ENCODE measurements at regions not wholly inside any gene's neighbourhood (a gene's known extent, or its start where the extent isn't known, plus 50 kb on each side); places are given as distances from the start of the nearest gene placed in this dataset.

DNA sequence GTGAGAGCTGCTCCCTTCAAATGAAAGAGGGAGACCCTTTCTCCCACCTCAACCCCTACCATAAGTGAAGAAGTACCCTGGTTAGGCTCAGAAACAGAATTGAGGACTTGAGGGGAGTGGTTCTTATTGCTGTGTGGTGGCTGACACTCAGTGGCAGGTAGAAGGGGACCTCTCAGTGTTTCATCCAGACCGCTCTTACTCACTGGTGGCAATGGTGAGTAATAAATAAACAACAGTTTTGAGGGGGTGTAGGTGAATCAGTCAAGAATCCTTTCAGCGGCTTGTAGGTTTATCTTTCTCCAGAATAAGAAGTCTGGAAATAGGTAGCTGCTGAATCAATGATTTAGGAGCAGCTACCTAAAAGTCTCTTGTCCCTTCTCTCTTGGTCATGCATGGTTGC lies 403.4 kb upstream of the B3GAT1 start:
- TF ChIP-seq, protein P1, sequence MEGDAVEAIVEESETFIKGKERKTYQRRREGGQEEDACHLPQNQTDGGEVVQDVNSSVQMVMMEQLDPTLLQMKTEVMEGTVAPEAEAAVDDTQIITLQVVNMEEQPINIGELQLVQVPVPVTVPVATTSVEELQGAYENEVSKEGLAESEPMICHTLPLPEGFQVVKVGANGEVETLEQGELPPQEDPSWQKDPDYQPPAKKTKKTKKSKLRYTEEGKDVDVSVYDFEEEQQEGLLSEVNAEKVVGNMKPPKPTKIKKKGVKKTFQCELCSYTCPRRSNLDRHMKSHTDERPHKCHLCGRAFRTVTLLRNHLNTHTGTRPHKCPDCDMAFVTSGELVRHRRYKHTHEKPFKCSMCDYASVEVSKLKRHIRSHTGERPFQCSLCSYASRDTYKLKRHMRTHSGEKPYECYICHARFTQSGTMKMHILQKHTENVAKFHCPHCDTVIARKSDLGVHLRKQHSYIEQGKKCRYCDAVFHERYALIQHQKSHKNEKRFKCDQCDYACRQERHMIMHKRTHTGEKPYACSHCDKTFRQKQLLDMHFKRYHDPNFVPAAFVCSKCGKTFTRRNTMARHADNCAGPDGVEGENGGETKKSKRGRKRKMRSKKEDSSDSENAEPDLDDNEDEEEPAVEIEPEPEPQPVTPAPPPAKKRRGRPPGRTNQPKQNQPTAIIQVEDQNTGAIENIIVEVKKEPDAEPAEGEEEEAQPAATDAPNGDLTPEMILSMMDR (conservative IDR thresholded peaks at IDR 0.05; ENCODE audit: low read depth, low read length): no peak
- no peak for DNase-seq (ENCODE audit: low read depth)
- H3K4me3 ChIP-seq (ENCODE audit: low read length): no peak overlapping the region

DNA sequence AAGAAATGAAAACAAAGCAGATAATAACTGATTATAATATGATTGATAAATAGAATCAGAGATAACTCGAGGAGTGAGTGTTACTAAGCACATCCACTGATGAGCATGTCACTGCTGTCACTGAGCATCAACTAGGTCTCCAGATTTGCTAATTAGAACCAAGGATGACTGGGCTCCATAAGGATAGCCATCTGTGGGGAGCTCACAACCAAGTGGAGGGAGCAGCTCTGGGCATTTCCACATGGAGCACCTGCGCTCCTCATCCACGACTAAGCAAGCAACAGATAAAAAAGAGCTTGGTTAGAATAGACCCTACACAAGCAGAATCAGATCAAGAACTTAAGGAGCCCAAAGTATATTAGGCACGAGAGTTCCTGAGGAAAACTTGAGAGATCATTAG lies 396.0 kb upstream of the B3GAT1 start:
- H3K4me3 ChIP-seq (ENCODE audit: low read length): no peak overlapping the region
- DNase-seq (ENCODE audit: low read depth): no peak
- TF ChIP-seq, protein P1 (conservative IDR thresholded peaks at IDR 0.05; ENCODE audit: low read depth, low read length): no peak

DNA sequence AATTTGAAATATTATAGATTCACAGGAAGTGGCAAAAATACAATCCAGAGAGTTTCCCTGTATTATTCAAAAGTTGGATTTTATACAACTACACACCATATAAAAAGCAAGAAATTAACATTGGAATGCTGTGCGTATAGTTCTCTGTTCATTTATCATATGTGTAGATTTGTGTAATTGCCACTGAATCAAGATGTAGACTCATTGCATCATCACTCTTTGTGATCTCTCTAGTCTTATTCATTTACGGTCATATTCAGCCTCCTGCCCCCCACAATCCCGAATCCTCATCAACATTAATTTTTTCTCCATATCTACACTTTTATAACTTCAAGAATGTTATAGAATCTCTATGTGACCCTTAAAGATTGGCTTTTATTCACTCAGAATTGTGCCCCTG lies 390.6 kb upstream of the B3GAT1 start:
- TF ChIP-seq, protein P1 (conservative IDR thresholded peaks at IDR 0.05; ENCODE audit: low read depth, low read length): no peak
- DNase-seq (ENCODE audit: low read depth): no peak
- no peak overlapping the region for H3K4me3 ChIP-seq (ENCODE audit: low read length)

DNA sequence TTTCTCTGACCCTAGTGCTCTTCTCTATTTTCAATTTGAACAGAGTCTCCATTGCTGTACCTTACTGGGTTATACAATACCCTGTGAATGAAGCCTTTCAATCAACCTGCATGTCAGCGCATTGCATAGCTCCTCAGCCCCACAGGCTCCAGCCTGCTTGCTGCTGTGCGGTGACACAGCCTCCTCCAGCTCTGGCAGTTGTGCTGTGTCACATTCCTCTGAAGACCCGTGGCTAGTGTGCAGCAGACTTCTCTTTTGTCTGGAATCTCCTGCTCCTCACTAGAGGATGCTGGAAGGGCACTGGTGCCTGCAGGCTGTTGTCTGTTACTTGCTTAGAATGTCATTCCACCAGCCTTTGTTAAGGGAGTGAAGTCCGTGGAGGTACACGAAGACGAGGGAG lies 390.1 kb upstream of the B3GAT1 start:
- DNase-seq (ENCODE audit: low read depth): no peak
- H3K4me3 ChIP-seq (ENCODE audit: low read length): no peak overlapping the region
- TF ChIP-seq, protein P1 (conservative IDR thresholded peaks at IDR 0.05; ENCODE audit: low read depth, low read length): no peak

DNA sequence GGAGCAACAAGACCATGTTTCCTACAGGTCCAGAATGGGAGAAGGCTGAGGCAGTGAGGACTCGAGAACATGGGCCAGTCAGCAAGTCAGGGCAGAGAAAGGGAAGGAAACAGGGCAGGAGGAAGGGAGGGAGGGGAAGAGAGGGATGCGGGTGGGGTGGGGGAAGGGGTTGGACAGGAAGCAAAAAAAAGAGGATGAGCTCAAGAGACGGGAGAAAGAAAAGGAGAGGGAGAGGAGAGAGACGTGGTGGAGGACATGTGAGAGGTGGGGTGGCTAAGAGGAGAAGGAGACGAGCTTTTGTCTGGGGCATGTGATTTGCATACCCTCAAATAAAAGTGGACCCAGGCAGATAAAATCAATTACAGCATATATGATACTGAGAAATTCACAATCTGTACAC lies 389.5 kb upstream of the B3GAT1 start:
- no peak for DNase-seq (ENCODE audit: low read depth)
- no peak overlapping the region for H3K4me3 ChIP-seq (ENCODE audit: low read length)
- TF ChIP-seq, protein P1 (conservative IDR thresholded peaks at IDR 0.05; ENCODE audit: low read depth, low read length): no peak

DNA sequence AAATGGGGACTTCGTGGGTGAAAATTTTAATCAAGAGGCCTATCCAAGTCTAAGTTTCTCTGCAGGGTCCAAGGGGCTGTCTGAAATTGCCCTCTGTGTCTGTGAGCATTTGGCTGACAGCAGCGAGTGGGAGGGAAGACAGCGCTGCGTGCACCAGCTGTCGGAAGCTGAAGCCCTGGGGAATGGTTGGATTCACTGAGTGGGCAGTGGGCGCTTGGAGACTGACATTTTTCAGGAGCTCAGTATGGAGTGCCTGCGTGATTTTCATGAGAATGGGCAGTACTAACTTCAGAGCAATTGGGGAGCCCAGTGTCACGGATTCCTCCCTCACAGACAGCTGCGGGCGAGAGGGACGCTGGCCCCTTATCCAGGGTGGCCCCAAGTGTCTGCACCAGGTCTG lies 388.8 kb upstream of the B3GAT1 start:
- no peak for DNase-seq (ENCODE audit: low read depth)
- TF ChIP-seq, protein P1 (conservative IDR thresholded peaks at IDR 0.05; ENCODE audit: low read depth, low read length): no peak
- no peak overlapping the region for H3K4me3 ChIP-seq (ENCODE audit: low read length)

DNA sequence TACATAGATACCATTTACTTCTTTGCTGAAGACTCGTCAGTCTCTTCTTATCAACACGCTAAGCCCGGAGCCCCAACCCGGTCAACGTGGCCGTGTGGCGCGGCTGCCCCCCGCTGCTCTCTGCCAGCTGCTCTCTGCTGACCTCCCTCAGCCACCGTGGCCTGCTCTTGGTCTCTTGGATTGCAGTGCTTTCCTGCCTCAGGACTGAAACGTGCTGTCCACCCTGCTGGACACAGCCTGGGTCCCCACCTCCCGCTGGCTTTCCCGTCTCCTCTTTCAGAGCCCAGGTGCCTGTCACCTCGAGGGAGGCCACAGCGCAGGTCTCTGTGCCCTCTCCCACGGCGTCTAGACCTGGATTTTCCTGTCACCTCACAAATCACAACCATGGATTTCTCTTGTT lies 388.1 kb upstream of the B3GAT1 start:
- H3K4me3 ChIP-seq (ENCODE audit: low read length): no peak overlapping the region
- TF ChIP-seq, protein P1 (conservative IDR thresholded peaks at IDR 0.05; ENCODE audit: low read depth, low read length): no peak
- DNase-seq (ENCODE audit: low read depth): no peak
